Kidney (tissue), 13 donors: ENCODE measurements at regions not wholly inside any gene's neighbourhood (a gene's known extent, or its start where the extent isn't known, plus 50 kb on each side); places are given as distances from the start of the nearest gene placed in this dataset.

Experiments used
- DNase-seq, 5 donors: peaks; one replicate each; pipeline ENCODE4 v3.0.0-alpha.2; 2013 to 2020
- FAIRE-seq: peaks from 2 replicates; lab custom pipeline; 2012; peaks lifted over from hg19 to GRCh38; lab: Jason Lieb, UNC
- H3K27ac ChIP-seq, 2 donors: one replicate each; pipeline ENCODE4 v1.7.0; 2013; ENCODE audit warnings: low read depth in 2 of 2, low read length in 2 of 2, inconsistent platforms in 1 of 2
- H3K27me3 ChIP-seq: one replicate; pipeline ENCODE4 v1.7.1; 2013; ENCODE audit warnings: low read length, inconsistent platforms; ENCODE audit not compliant: control insufficient read depth, insufficient read depth
- H3K36me3 ChIP-seq, 3 donors: one replicate each; pipeline versions ENCODE4 v1.7.0 to v1.7.1; 2013; ENCODE audit warnings: low read length in 3 of 3, control low read depth in 1 of 3, inconsistent platforms in 1 of 3; ENCODE audit not compliant: insufficient read depth in 3 of 3, control insufficient read depth in 2 of 3
- H3K4me1 ChIP-seq, 3 donors: one replicate each; pipeline versions ENCODE4 v1.7.0 to v1.7.1; 2013; ENCODE audit warnings: low read length in 3 of 3, inconsistent platforms in 1 of 3, low read depth in 1 of 3; ENCODE audit not compliant: control insufficient read depth in 2 of 3, insufficient read depth in 2 of 3
- H3K4me3 ChIP-seq, 3 donors: one replicate each; pipeline versions ENCODE4 v1.7.0 to v1.8.1; 2013; ENCODE audit warnings: low read length in 3 of 3, control low read depth in 1 of 3, inconsistent platforms in 1 of 3
- H3K9ac ChIP-seq, 3 donors: one replicate each; pipeline versions ENCODE4 v1.7.0 to v1.7.1; 2013; ENCODE audit warnings: low read length in 3 of 3, control low read depth in 1 of 3, inconsistent platforms in 1 of 3
- H3K9me3 ChIP-seq, 3 donors: one replicate each; pipeline versions ENCODE4 v1.7.0 to v1.7.1; 2013; ENCODE audit warnings: low read length in 3 of 3, control low read depth in 1 of 3, inconsistent platforms in 1 of 3; ENCODE audit not compliant: control insufficient read depth in 2 of 3, insufficient read depth in 1 of 3
- intact Hi-C: fragments of 100-400 bp; cut with DNase I; formaldehyde crosslinking; loops from one replicate; pipeline ENCODE4 v1.11.1; 2022
- TF ChIP-seq, protein P1 (sequence below): IDR thresholded peaks from 3 replicates; pipeline ENCODE4 v1.5.1; 2012; ENCODE audit warnings: mild to moderate bottlenecking, moderate library complexity, borderline replicate concordance; ENCODE audit not compliant: insufficient read depth; ENCODE audit errors: extremely low read depth
- donor health status: control.
- donor health status: control.
- donor health status: control.
- donor health status: control.
- donor health status: control.
- donor health status: DM: yes; HTN: yes; CAD: no.
- donor health status: Normal renal cell carcinoma (clear cell type).

DNA sequence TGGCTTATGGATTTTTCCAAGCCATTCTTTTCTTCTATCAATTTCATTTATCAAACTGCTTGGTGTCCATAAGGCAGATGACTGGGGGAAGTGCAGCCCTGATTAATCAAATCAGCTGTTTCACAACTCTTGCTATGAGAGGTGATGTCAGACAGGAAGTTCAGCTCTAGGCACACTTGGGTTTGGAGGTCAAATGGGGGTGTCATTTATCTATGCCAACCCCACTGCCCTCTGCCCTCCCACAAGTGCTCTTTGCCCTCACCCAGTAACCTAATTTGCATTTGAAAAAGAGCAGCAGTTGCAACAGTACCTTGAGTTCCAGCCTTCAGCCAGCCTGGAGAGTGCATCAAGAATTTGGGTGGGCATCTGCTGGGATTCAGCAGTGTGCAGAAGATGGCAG, 431.3 kb upstream of the SPRED2 start:
- DNase-seq (no peak), FAIRE-seq (no peak)
- intact Hi-C loops, result no loop called here
- H3K4me1 ChIP-seq, result peaks cover 0 to 2% (median 0%) of the 10 kb centered on the region in 3 donors
- H3K4me3 ChIP-seq, result no peak overlapping the region
- H3K27me3 ChIP-seq, result no peaks in the 10 kb centered on the region
- H3K9me3 ChIP-seq, result no peaks in the 10 kb centered on the region
- TF ChIP-seq, protein P1, sequence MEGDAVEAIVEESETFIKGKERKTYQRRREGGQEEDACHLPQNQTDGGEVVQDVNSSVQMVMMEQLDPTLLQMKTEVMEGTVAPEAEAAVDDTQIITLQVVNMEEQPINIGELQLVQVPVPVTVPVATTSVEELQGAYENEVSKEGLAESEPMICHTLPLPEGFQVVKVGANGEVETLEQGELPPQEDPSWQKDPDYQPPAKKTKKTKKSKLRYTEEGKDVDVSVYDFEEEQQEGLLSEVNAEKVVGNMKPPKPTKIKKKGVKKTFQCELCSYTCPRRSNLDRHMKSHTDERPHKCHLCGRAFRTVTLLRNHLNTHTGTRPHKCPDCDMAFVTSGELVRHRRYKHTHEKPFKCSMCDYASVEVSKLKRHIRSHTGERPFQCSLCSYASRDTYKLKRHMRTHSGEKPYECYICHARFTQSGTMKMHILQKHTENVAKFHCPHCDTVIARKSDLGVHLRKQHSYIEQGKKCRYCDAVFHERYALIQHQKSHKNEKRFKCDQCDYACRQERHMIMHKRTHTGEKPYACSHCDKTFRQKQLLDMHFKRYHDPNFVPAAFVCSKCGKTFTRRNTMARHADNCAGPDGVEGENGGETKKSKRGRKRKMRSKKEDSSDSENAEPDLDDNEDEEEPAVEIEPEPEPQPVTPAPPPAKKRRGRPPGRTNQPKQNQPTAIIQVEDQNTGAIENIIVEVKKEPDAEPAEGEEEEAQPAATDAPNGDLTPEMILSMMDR, result no peak
- H3K9ac ChIP-seq, result no peak overlapping the region
- no peaks in the 10 kb centered on the region for H3K36me3 ChIP-seq
- H3K27ac ChIP-seq, result no peak overlapping the region

DNA sequence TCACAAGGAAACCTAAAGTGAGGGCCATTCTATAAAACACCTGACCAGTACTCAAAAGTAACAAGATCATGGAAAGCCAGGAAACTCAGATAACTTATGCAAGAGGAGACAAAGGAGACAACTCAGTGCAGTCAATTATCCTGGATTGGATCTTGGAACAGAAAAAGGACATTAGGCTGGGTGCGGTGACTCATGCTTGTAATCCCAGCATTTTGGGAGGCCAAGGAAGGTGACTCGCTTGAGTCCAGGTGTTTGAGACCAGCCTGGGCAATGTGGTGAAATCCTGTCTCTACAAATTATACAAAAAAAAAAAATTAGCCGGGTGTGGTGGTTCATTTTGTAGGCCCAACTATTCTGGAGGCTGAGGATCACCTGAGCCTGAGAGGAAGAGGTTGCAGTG, 424.5 kb upstream of the SPRED2 start:
- no peak for DNase-seq
- Histone ChIP-seq H3K36me3 (no peaks in the 10 kb centered on the region), H3K27ac (no peak overlapping the region), H3K27me3 (no peaks in the 10 kb centered on the region), H3K4me3 (no peak overlapping the region), H3K4me1 (no peaks in the 10 kb centered on the region), H3K9me3 (no peaks in the 10 kb centered on the region), H3K9ac (no peak overlapping the region)
- no peak for FAIRE-seq
- TF ChIP-seq, protein P1, result no peak
- intact Hi-C loops, result no loop called here

DNA sequence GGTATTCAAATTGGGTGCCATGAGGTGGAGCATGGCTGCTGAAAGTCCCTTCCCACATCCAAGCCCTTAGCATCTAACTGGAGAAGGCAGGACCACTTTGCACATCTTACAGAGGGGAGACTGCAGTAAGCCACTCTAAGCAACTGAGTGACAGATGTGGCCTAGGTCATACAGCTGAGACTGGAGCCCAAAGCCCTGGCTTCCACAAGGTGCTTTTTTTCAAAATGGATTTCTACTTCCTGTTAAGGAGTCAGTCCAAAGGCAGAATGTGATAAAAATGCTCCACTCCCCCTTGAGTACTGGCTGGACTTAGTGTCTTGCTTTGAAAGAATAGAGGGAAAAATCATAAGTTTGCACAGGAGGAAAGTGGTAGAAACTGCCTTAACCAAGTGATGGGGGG, 424.0 kb upstream of the SPRED2 start:
- DNase-seq (no peak), FAIRE-seq (no peak)
- Histone ChIP-seq H3K36me3 (no peaks in the 10 kb centered on the region), H3K27ac (no peak overlapping the region), H3K4me3 (no peak overlapping the region), H3K4me1 (no peaks in the 10 kb centered on the region), H3K27me3 (no peaks in the 10 kb centered on the region), H3K9ac (no peak overlapping the region), H3K9me3 (no peaks in the 10 kb centered on the region)
- TF ChIP-seq, protein P1, result no peak
- intact Hi-C loops, result no loop called here

DNA sequence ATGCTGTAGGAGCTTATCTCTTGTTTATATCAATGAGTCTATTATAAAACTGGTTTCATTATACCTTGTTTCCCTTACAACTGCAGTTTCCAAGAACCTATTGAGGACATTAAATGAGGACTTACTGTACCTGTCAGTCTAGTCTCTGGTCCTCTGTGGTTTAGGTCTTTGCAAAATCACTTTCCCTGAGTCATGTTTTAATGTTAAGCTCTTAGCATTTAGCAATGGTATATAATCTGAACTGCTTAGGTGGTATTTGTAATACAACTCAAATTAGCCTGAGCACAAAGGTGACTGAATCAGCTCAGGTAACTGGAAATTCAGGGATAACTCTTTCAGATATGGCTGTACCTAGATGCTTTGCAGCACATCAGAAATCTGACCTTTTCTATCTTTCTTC, 418.3 kb upstream of the SPRED2 start:
- FAIRE-seq, result no peak
- DNase-seq, result no peak
- intact Hi-C loops, result no loop called here
- Histone ChIP-seq H3K27me3 (no peaks in the 10 kb centered on the region), H3K27ac (no peak overlapping the region), H3K9ac (no peak overlapping the region), H3K4me1 (no peaks in the 10 kb centered on the region), H3K9me3 (no peaks in the 10 kb centered on the region), H3K36me3 (no peaks in the 10 kb centered on the region), H3K4me3 (no peak overlapping the region)
- TF ChIP-seq, protein P1, result no peak
